Activated naive CD4-positive, alpha-beta T cell treated with anti-CD3 and anti-CD28 coated beads, Interleukin-2, amount 50 U/mL, for 24 hours (primary cell): ENCODE measurements at regions not wholly inside any gene's neighbourhood (a gene's known extent, or its start where the extent isn't known, plus 50 kb on each side); places are given as distances from the start of the nearest gene placed in this dataset.

Experiments used
- H3K27ac Mint-ChIP-seq: one replicate; pipeline ENCODE4 v1.8.0; 2021; ENCODE audit warnings: mild to moderate bottlenecking, mixed read lengths
- H3K27me3 Mint-ChIP-seq: one replicate; pipeline ENCODE4 v1.8.0; 2021; ENCODE audit warnings: mixed read lengths
- H3K36me3 Mint-ChIP-seq: one replicate; pipeline ENCODE4 v1.8.0; 2021; ENCODE audit warnings: mixed read lengths
- H3K4me1 Mint-ChIP-seq: one replicate; pipeline ENCODE4 v1.8.0; 2021; ENCODE audit warnings: mixed read lengths
- H3K4me3 Mint-ChIP-seq: one replicate; pipeline ENCODE4 v1.8.0; 2021; ENCODE audit warnings: mild to moderate bottlenecking, mixed read lengths
- H3K9me3 Mint-ChIP-seq: one replicate; pipeline ENCODE4 v1.8.0; 2021; ENCODE audit warnings: mixed read lengths

GRCh38 chr15:31151301-31152233 lies 50.0 kb upstream of the TRPM1 start:
- Mint-ChIP-seq H3K4me1 (no peaks in the 10 kb centered on the region), H3K27ac (no peak overlapping the region), H3K4me3 (no peak overlapping the region), H3K9me3 (no peaks in the 10 kb centered on the region), H3K36me3 (no peaks in the 10 kb centered on the region), H3K27me3 (no peaks in the 10 kb centered on the region)

GRCh38 chr15:31153531-31153930 lies 52.0 kb upstream of the TRPM1 start:
- no peaks in the 10 kb centered on the region for H3K36me3 Mint-ChIP-seq
- no peak overlapping the region for H3K27ac Mint-ChIP-seq
- no peak overlapping the region for H3K4me3 Mint-ChIP-seq
- no peaks in the 10 kb centered on the region for H3K9me3 Mint-ChIP-seq
- H3K27me3 Mint-ChIP-seq: no peaks in the 10 kb centered on the region
- H3K4me1 Mint-ChIP-seq: no peaks in the 10 kb centered on the region

GRCh38 chr15:31155151-31155550 lies 53.6 kb upstream of the TRPM1 start:
- no peaks in the 10 kb centered on the region for H3K36me3 Mint-ChIP-seq
- no peaks in the 10 kb centered on the region for H3K27me3 Mint-ChIP-seq
- no peaks in the 10 kb centered on the region for H3K4me1 Mint-ChIP-seq
- H3K27ac Mint-ChIP-seq: no peak overlapping the region
- H3K4me3 Mint-ChIP-seq: no peak overlapping the region
- no peaks in the 10 kb centered on the region for H3K9me3 Mint-ChIP-seq

- H3K4me3 Mint-ChIP-seq: no peak overlapping the region
- no peak overlapping the region for H3K27ac Mint-ChIP-seq
- H3K36me3 Mint-ChIP-seq: no peaks in the 10 kb centered on the region
- no peaks in the 10 kb centered on the region for H3K27me3 Mint-ChIP-seq
- no peaks in the 10 kb centered on the region for H3K4me1 Mint-ChIP-seq
- H3K9me3 Mint-ChIP-seq: no peaks in the 10 kb centered on the region
Measured at GRCh38 chr15:31156226-31156625, 54.7 kb upstream of the TRPM1 start.

DNA sequence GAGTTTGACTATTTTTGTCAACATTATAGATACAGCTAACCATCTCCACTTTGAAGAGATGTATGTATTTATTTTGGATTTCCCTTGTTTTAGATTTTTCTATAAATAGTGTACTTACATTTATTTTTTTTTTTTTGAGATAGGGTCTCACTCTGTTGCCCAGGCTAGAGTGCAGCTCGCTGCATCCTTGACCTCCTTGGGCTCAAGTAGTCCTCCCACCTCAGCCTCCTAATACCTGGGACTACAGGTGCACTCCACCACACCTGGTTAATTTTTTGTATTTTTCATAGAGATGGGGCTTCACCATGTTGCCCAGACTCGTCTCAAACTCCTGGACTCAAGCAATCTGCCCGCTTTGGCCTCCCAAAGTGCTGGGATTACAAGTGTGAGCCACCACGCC lies 55.3 kb upstream of the TRPM1 start:
- no peaks in the 10 kb centered on the region for H3K4me1 Mint-ChIP-seq
- no peaks in the 10 kb centered on the region for H3K27me3 Mint-ChIP-seq
- no peaks in the 10 kb centered on the region for H3K36me3 Mint-ChIP-seq
- no peak overlapping the region for H3K4me3 Mint-ChIP-seq
- H3K27ac Mint-ChIP-seq: no peak overlapping the region
- H3K9me3 Mint-ChIP-seq: no peaks in the 10 kb centered on the region

DNA sequence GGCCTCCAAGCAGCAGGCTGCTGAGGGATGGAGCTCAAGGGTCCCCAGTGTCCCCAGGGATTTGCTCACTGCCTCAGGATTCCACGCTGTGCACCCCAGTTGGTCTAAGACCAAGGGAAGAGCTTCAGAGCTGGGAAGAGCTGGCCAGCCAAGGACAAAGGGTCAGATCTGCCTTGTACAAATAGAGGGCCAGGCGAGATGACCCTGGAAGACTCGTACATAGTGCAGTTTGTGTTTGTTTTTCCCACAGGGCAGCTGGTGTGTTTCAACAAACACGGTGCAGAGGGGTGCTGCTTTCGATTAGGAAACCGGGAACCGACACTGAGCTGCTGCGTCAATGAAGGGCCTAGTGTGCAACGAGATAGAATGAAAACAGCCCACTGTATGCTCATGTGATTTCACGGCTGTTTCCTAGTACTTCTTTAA lies 56.1 kb upstream of the TRPM1 start:
- H3K27ac Mint-ChIP-seq: no peak overlapping the region

DNA sequence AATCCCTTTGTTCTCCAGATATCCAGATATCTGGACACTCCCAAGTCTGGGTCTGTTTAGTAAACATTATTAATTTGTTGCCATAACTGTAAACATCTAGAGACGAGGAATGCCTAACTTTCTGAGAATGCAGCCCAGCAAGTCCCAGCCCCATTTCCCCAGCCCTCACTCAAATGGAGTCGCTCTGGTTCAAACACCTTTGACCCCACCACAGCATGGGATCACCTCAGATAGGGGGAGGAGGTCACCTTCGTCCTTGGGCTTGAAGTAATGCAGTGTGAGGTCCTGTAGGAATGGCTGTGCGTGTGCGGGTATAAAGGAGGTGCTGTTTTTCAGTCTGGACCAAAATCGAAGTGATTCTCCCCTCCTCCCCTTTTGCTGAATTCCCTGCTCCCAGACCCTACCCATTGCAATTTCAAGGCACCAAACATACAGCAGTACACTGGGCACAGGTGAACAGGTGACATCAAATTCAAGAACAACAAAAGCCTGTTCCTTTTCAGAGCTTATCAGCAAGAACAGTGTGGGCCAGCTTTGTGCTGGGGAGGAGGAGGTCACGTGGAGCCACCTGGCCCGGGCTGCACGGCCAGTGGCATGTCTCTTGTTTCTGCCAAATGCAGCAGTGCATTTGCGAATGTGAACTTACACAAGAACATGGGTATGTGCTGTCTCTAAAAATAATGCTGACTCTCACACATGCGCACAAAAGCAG lies 57.5 kb upstream of the TRPM1 start:
- peaks cover 1% of the 10 kb centered on the region for H3K36me3 Mint-ChIP-seq
- H3K4me3 Mint-ChIP-seq: no peak overlapping the region
- no peaks in the 10 kb centered on the region for H3K9me3 Mint-ChIP-seq
- H3K4me1 Mint-ChIP-seq: no peaks in the 10 kb centered on the region
- no peak overlapping the region for H3K27ac Mint-ChIP-seq
- peaks cover 1% of the 10 kb centered on the region for H3K27me3 Mint-ChIP-seq

More for the DNA sequence above, 56.1 kb upstream of the TRPM1 start:
- Mint-ChIP-seq H3K27me3 (peaks cover 1% of the 10 kb centered on the region), H3K9me3 (no peaks in the 10 kb centered on the region), H3K4me3 (no peak overlapping the region), H3K36me3 (peaks cover 1% of the 10 kb centered on the region), H3K4me1 (no peaks in the 10 kb centered on the region)

DNA sequence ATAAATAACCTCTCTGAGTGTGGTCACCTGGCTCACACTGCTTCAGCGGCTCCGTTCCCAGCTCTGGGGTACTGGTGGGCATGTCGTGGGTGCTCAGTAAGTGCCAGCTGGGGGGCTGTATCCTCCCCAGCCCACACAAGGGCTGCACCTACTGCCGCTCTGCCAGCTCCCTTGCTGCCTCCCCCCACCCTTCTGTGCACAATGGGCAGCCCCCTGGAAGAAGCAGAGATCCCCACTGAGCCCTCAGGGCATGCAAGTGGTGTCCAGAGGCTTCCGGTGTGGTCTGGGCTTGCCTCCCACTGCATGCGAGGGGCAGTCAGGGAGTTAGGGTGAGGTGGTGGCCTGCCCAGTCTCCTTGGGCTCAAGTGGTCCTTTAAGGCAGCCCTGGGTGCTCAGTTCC lies 58.3 kb upstream of the TRPM1 start:
- Mint-ChIP-seq H3K36me3 (peaks cover 1% of the 10 kb centered on the region), H3K27ac (no peak overlapping the region), H3K27me3 (peaks cover 1% of the 10 kb centered on the region), H3K4me3 (no peak overlapping the region), H3K9me3 (no peaks in the 10 kb centered on the region), H3K4me1 (no peaks in the 10 kb centered on the region)

DNA sequence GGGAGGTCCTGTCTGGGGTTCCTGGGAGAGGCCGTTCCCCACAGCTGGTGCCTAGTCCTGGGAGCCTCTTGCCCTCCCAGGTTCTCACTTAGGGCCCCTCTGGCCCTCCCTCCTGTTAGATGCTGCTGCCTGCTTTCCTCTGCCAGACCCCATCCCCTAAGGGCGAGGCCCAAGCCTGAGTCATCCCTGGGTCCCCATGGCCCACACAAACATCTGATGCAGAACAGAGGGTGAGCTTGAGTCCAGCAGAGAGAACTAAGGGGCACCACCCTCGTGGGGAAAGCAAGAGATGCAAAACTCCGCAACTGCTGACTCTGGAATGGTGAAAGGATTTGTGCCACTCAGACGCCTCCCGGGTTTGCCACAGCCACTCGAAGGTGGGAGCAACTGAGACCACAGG lies 58.8 kb upstream of the TRPM1 start:
- Mint-ChIP-seq H3K9me3 (no peaks in the 10 kb centered on the region), H3K36me3 (peaks cover 1% of the 10 kb centered on the region), H3K27ac (no peak overlapping the region), H3K4me1 (no peaks in the 10 kb centered on the region), H3K4me3 (no peak overlapping the region), H3K27me3 (peaks cover 1% of the 10 kb centered on the region)

DNA sequence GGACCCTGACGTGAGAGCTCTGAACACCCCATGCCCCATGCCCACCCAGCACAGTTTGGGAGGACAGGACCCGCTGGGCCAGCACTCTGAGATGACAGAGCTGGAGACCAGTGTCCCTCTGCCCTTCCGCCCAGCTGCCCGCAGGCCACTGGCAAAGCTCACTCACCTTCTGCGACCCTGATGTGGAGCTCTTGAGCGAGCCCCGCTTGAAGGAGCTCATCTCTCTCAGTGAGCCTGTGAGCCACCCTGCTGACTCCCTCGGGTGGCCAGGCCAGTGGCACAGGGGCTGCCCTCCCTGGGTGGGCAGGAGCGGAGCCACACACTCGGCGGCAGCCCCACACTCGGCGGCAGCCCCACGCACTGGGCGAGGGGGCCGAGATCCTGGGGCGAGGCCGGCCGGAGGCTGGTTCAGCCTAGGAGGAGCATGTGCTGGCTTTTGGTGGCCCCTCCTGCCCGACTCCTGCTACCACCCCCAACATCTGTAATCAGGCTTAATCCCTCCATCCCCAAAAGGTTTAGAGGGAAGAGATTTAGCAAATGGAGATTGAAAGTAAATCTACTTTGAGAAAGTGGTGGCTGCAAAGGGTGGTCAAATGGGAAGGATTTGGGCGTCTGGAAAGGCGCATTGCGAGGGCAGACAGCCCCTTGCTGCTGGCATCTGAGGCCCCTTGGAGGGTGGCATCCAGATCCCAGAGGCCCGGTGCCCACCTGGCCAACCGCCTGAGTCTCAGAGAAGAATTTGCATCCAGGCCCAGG lies 59.4 kb upstream of the TRPM1 start:
- Mint-ChIP-seq H3K27ac (no peak overlapping the region), H3K4me1 (no peaks in the 10 kb centered on the region), H3K9me3 (no peaks in the 10 kb centered on the region), H3K4me3 (no peak overlapping the region), H3K27me3 (peaks cover 1% of the 10 kb centered on the region), H3K36me3 (peaks cover 1% of the 10 kb centered on the region)

- Mint-ChIP-seq H3K27ac (no peak overlapping the region), H3K36me3 (peaks cover 1% of the 10 kb centered on the region), H3K4me3 (no peak overlapping the region), H3K9me3 (no peaks in the 10 kb centered on the region), H3K4me1 (no peaks in the 10 kb centered on the region), H3K27me3 (peaks cover 1% of the 10 kb centered on the region)
Measured at GRCh38 chr15:31161951-31162350, 60.4 kb upstream of the TRPM1 start.

DNA sequence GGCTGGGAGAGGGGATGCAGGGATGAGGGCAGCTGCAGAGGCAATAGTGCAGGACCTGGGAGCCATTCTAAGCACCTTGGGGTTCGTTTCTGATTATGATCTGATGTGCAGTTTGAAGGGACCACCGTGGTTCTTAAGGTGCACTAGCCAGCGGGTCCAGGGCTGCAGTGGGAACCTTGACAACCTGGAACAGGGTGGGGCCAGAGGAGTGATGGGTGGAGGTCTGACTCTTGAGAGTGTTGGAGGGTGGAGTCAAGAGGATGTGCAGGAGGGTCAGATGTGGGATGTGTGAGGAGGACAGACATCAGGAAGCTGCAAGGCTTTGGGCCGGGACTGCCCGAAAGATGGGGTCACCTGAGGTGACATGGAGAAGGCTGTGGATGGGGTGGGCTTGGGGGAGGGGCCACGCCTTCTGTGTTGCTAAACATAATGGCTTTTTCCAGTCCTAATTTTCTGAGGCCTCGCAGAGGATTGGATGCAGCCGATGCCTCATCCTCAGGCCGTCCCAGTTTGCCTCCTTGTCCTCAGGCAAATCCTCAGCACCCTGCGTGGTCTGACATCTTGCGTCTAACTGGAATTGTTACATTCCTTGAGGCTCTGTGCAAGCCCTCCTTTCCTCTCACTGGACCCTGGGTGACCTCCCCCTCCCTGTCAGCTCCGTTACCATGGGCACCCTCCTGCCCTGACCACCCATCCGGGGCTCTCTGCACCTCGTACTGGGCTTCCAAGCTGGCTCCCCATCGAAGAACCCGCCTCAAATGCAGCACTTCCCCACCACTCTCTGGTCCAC lies 61.4 kb upstream of the TRPM1 start:
- H3K4me3 Mint-ChIP-seq: no peak overlapping the region
- peaks cover 1% of the 10 kb centered on the region for H3K27me3 Mint-ChIP-seq
- peaks cover under 1% of the 10 kb centered on the region for H3K4me1 Mint-ChIP-seq
- peak overlapping the region; percentile 56 for H3K27ac Mint-ChIP-seq
- H3K9me3 Mint-ChIP-seq: no peaks in the 10 kb centered on the region
- H3K36me3 Mint-ChIP-seq: peaks cover 1% of the 10 kb centered on the region

DNA sequence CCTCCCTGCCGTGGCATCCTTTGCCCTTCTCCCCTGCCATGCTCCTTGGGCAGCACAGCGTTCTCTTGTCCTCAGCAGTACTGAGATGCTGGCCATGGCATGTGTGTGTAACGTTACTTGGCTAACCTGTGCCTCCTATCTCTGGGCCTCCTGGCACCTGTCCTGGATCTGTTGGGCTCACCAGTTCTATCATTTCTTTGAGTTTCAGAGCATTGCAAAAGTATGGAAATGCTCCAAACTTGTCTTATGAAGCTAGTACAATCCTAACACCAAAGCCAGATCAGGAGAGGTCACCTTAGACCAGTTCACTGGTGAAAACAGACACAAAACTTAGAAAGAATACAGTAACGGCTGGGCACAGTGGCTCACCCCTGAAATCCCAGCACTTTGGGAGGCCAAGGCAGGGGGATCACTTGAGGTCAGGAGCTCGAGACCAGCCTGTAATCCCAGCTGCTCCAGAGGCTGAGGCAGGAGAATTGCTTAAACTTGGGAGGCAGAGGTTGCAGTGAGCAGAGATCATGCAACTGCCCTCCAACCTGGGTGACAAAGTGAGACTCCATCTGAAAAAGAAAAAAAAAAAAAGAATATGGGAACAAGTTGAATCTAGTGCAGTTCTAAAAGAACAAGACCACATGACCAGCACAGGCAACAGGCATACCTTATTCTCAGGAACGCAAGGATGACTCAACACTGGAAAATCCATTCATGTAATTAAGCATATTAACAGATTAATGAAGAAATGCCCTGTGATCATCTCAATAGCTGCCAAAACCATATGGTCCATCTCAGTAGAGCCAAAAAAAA lies 62.4 kb upstream of the TRPM1 start:
- Mint-ChIP-seq H3K9me3 (no peaks in the 10 kb centered on the region), H3K27ac (no peak overlapping the region), H3K36me3 (peaks cover 1% of the 10 kb centered on the region), H3K4me1 (peaks cover 4% of the 10 kb centered on the region), H3K4me3 (no peak overlapping the region), H3K27me3 (peaks cover 1% of the 10 kb centered on the region)

DNA sequence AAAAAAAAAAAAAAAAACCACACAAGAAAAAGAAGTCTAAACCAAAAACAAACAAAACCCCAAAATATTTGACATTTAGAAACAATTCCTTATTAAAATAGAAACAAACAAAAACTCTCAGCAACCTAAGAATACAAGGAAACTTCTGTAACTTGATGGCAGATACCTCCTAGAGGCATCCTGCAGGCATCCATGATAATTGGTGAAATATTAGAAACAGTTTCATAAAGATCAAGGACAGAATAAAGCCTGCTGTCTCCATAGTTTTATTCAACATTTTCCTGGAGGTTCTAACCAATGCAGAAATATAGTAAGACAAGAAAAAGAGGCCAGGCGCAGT lies 63.0 kb upstream of the TRPM1 start:
- peaks cover 1% of the 10 kb centered on the region for H3K27me3 Mint-ChIP-seq
- no peak overlapping the region for H3K27ac Mint-ChIP-seq
- H3K4me3 Mint-ChIP-seq: no peak overlapping the region
- peaks cover 1% of the 10 kb centered on the region for H3K36me3 Mint-ChIP-seq
- H3K9me3 Mint-ChIP-seq: no peaks in the 10 kb centered on the region
- peaks cover 4% of the 10 kb centered on the region for H3K4me1 Mint-ChIP-seq
